ENCODE measurements at regions not wholly inside any gene's neighbourhood (a gene's known extent, or its start where the extent isn't known, plus 50 kb on each side); places are given as distances from the start of the nearest gene placed in this dataset.

GRCh38 chr22:48633996-48634836 is 1193.5 kb downstream of the BRD1 start:
- DNase-seq (ENCODE audit: low read depth in 1 of 2, low spot score in 1 of 2) = no peak
- TF ChIP-seq CTCF (IDR thresholded peaks at IDR 0.05; ENCODE audit: low read depth, low read length) = no peak
- Histone ChIP-seq H3K9me3 (ENCODE audit: low read depth) (no peaks in the 10 kb centered on the region), H3K27me3 (no peaks in the 10 kb centered on the region), H3K36me3 (no peaks in the 10 kb centered on the region), H3K4me1 (ENCODE audit: low read depth) (no peaks in the 10 kb centered on the region), H3K27ac (no peak overlapping the region), H3K4me3 (no peak overlapping the region)

GRCh38 chr22:48632646-48633246 is 1194.9 kb downstream of the BRD1 start:
- Histone ChIP-seq H3K36me3 (no peaks in the 10 kb centered on the region), H3K4me1 (ENCODE audit: low read depth) (no peaks in the 10 kb centered on the region)

GRCh38 chr22:48631288-48631863 is 1196.3 kb downstream of the BRD1 start:
- Histone ChIP-seq H3K4me1 (ENCODE audit: low read depth) (no peaks in the 10 kb centered on the region), H3K27ac (no peak overlapping the region), H3K27me3 (no peaks in the 10 kb centered on the region), H3K4me3 (no peak overlapping the region), H3K36me3 (no peaks in the 10 kb centered on the region), H3K9me3 (ENCODE audit: low read depth) (no peaks in the 10 kb centered on the region)
- DNase-seq (ENCODE audit: low read depth in 1 of 2, low spot score in 1 of 2) = peak in 1 of 2 donors; percentile 5
- no peak for TF ChIP-seq CTCF (IDR thresholded peaks at IDR 0.05; ENCODE audit: low read depth, low read length)

More at GRCh38 chr22:48632646-48633246, 1194.9 kb downstream of the BRD1 start:
- Histone ChIP-seq H3K4me3 (no peak overlapping the region), H3K27me3 (no peaks in the 10 kb centered on the region), H3K27ac (no peak overlapping the region), H3K9me3 (ENCODE audit: low read depth) (no peaks in the 10 kb centered on the region)
- no peak for DNase-seq (ENCODE audit: low read depth in 1 of 2, low spot score in 1 of 2)
- no peak for TF ChIP-seq CTCF (IDR thresholded peaks at IDR 0.05; ENCODE audit: low read depth, low read length)

- no peak overlapping the region for H3K27ac ChIP-seq
- H3K4me1 ChIP-seq (ENCODE audit: low read depth) = no peaks in the 10 kb centered on the region
- no peak overlapping the region for H3K4me3 ChIP-seq
- no peaks in the 10 kb centered on the region for H3K9me3 ChIP-seq (ENCODE audit: low read depth)
- DNase-seq (ENCODE audit: low read depth in 1 of 2, low spot score in 1 of 2) = no peak
- H3K27me3 ChIP-seq = no peaks in the 10 kb centered on the region
- no peak for TF ChIP-seq CTCF (IDR thresholded peaks at IDR 0.05; ENCODE audit: low read depth, low read length)
- no peaks in the 10 kb centered on the region for H3K36me3 ChIP-seq
These were observed 1196.8 kb downstream of the BRD1 start for GRCh38 chr22:48630848-48631247.

- no peaks in the 10 kb centered on the region for H3K27me3 ChIP-seq
- no peaks in the 10 kb centered on the region for H3K4me1 ChIP-seq (ENCODE audit: low read depth)
- DNase-seq (ENCODE audit: low read depth in 1 of 2, low spot score in 1 of 2) = no peak
- H3K9me3 ChIP-seq (ENCODE audit: low read depth) = no peaks in the 10 kb centered on the region
- TF ChIP-seq CTCF (IDR thresholded peaks at IDR 0.05; ENCODE audit: low read depth, low read length) = no peak
- no peak overlapping the region for H3K4me3 ChIP-seq
- H3K36me3 ChIP-seq = no peaks in the 10 kb centered on the region
- H3K27ac ChIP-seq = no peak overlapping the region
These were observed 1197.3 kb downstream of the BRD1 start for GRCh38 chr22:48630433-48630754.
